GM20000 (cell line): ENCODE measurements at regions not wholly inside any gene's neighbourhood (a gene's known extent, or its start where the extent isn't known, plus 50 kb on each side); places are given as distances from the start of the nearest gene placed in this dataset.

ENCODE experiments used
- DNase-seq: peaks from one replicate; pipeline ENCODE4 v3.0.0; 2012; ENCODE audit warnings: low spot score
- CTCF ChIP-seq: IDR thresholded peaks from 2 replicates; pipeline ENCODE4 v1.5.1; 2012; ENCODE audit warnings: mild to moderate bottlenecking, control low read depth; ENCODE audit errors: extremely low read depth, missing control alignments

- no peak for TF ChIP-seq CTCF
- DNase-seq: no peak
Measured at GRCh38 chr16:85180047-85180826, 68.0 kb upstream of the CIBAR2 start.

DNA sequence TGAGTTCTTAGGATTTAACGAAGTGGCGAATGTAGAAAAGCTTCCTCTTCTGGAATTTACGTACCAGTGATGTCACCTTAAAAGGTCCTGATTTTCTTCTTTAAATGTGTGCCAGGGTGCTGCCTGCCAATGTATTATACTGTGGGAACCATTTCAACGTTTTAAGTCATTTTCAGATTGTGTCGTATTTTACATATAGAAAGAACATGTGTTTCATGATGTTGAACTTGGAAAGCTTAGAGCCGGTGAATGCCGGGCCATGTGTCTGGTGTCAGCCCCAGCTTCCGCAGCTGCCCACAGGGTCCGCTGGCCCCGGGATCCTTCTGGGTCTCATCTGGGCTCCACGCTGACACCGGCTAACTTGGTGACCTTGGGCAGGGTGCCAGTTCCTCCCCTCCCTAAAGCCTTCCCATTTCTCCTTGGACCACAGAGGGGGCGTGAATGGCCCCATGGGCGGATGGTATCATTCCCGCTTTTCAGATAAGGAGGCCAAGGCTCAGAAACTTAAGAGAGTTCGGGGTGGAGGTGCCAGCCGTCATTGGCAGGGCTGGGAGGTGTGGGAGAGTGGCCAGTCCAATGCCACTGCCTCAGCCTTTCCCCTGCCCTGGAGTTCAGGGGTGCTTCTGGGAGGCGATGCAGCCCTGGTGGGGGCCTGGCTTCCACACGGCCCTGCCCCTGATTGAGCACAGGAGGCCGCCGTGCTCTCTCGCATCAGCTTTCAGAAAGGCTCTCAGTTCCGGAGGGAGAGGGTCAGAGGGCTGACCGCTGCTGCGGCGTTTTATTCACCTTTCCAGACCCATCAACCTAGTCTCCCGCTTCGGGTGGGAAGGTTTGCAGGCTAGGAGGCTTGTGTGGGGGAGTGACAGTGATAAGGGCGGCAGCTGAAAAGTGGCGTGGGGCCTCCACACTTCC, 68.8 kb upstream of the CIBAR2 start:
- no peak for DNase-seq
- TF ChIP-seq CTCF: no peak

- DNase-seq: no peak
- TF ChIP-seq CTCF: no peak
Measured at GRCh38 chr16:85181739-85182129, 69.5 kb upstream of the CIBAR2 start.

DNA sequence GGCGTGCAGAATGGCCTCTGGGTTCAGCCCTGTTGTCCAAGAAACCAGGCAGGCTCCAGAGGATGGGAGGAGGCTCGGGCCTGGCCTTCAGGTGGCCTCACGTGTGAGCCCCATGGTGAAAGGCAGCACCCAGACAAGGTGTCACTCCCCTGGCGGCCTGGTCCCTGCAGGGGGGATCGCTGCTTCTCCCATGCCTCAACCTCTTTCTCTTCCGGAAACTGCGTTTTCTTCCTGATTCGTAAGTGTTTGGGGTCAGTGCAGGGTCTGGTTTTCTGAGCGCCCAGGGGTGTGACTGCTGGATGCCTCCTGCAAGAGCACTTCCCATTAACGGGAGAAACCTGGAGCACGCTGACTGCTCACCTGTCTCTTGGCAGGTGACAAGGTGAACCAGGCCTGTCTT, 70.0 kb upstream of the CIBAR2 start:
- DNase-seq: no peak
- TF ChIP-seq CTCF: no peak

DNA sequence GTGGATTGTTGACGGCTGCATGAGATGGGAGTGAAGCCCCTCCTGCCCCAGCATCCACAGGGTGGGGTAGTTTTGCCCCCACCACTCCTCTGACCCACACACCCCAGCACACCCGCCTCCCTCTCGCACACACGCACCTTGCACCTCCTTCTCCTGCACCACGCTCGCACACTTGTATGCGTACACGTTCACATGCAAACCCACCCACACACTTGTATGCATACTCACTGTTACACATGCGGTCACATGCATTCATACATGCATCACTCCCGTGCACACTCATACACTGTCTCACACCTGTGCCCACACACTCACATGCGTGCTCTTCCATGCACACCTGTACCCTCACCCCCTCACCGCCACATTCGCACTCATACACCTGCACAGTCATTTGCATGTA, 70.5 kb upstream of the CIBAR2 start:
- no peak for TF ChIP-seq CTCF
- no peak for DNase-seq

- DNase-seq: no peak
- no peak for TF ChIP-seq CTCF
Measured at GRCh38 chr16:85183564-85183963, 71.3 kb upstream of the CIBAR2 start.

DNA sequence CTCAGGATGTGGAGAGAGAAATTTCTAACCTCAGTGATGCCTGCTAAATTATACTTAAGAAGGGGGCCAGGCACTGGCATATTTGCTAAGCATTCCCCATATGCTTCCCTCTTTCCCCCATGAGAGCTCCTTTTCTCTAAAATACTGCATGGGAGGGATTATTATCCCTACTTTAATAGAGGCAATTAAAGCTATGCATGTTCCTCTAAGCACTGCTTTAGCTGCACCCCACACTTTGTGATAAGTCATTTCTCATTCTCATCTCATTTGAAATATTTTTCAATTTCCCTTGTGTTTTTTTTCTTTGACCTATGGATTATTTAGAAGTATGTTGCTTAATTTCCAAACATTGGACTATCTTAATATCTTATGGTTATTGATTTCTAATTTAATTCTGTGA, 72.1 kb upstream of the CIBAR2 start:
- no peak for TF ChIP-seq CTCF
- no peak for DNase-seq
